ENCODE measurements at regions not wholly inside any gene's neighbourhood (a gene's known extent, or its start where the extent isn't known, plus 50 kb on each side); places are given as distances from the start of the nearest gene placed in this dataset.

DNA sequence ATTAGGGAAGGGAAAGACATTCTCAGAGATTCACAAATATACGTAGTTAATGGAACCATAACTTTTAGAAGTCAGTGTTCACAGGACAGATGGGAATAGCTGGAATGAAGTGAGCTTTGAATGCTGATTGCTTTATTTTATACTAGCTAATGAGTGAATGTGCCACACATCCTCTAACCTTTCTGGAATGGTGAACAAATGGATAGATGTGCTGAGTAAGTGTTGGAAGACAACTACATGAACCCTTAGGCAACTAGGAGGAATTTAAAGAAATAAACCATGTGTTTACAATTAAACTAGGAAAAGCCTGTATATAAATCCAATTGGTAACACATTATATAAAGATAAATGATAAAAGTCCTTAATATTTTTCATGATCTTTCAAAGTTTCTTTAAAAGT lies 91.6 kb upstream of the LIMCH1 start:
- no peak for DNase-seq (ENCODE audit: low read depth, low spot score)
- Histone ChIP-seq H3K4me2 (ENCODE audit: insufficient read depth, low read length) (no peak overlapping the region), H2AFZ (ENCODE audit: low read depth, low read length) (no peak overlapping the region), H3K79me2 (ENCODE audit: control insufficient read depth, insufficient read depth, low read length) (no peaks in the 10 kb centered on the region), H3K4me3 (replicated peaks in 1 of 3; ENCODE audit: insufficient read depth in 1 of 3, low read depth in 1 of 3, low read length in 3 of 3) (no peak overlapping the region), H3K36me3 (ENCODE audit: control insufficient read depth in 2 of 2, extremely low read depth in 1 of 2, insufficient read depth in 2 of 2, low read length in 2 of 2) (no peaks in the 10 kb centered on the region), H3K27ac (ENCODE audit: insufficient read depth, low read depth, low read length) (no peak overlapping the region), H4K20me1 (replicated peaks; ENCODE audit: control insufficient read depth, extremely low read depth, insufficient read depth, low read length) (no peaks in the 10 kb centered on the region), H3K4me1 (ENCODE audit: control insufficient read depth, extremely low read depth, insufficient read depth, low read length) (peaks cover 8% of the 10 kb centered on the region), H3K9me1 (replicated peaks; ENCODE audit: control insufficient read depth, extremely low read depth, insufficient read depth, low read length) (no peaks in the 10 kb centered on the region), H3K9ac (replicated peaks; ENCODE audit: extremely low read depth, insufficient read depth, low read length) (no peak overlapping the region), H3K27me3 (ENCODE audit: control insufficient read depth in 2 of 2, insufficient read depth in 2 of 2, low read length in 2 of 2) (peaks cover 10 to 26% of the 10 kb centered on the region in 2 experiments), H3K9me3 (replicated peaks; ENCODE audit: control insufficient read depth, insufficient read depth, low read length) (no peaks in the 10 kb centered on the region)
- dilution Hi-C loops (cut with MboI; ENCODE audit: extremely low pct_ligation_motif_present, low sequenced_read_pairs): no loop called here
- no TSS peak for BruUV-seq (replicated peaks)
- intact Hi-C loops (cut with micrococcal nuclease): no loop called here
- ChIA-PET POLR2A (no interaction called here), CTCF (no interaction called here)
- peak; percentile 8 for FAIRE-seq
- TF ChIP-seq GATA2 (IDR thresholded peaks at IDR 0.05; ENCODE audit: insufficient read depth, insufficient read length, low read depth, low read length): no peak
- TF ChIP-seq JUN (IDR thresholded peaks at IDR 0.05; ENCODE audit: borderline replicate concordance, insufficient read depth, insufficient read length, low read depth): no peak

DNA sequence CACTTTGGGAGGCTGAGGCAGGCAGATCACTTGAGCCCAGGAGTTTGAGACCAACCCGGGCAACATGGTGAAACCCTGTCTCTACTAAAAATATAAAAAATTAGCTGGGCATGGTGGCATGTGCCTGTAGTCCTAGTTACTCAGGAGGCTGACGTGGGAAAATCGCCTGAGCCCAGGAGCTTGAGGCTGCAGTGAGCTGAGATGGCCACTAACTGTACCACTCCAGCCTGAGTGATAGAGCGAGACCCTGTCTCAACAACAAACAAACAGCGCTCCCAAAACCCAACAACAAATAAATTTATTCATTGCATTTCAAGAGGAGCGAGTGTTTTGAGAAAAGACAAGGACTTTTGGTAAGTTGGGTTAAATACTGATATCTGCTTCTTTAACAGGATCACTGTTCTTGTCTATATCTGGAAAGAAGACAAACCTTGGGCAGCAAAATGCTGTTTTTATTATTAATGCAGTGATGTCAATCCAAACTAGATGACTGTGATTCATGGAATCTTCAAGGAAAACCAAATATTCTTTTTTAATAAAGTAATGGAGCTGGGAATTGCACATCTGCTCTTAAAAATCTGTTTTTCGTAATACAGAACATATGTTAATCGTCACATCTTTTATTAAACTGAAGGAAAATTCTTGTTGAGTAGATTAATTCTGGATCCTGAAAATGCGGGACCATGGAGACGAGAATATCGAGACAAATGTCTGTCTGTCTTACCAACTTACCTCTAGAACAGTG lies 90.8 kb upstream of the LIMCH1 start:
- no peak overlapping the region for H3K27ac ChIP-seq (ENCODE audit: insufficient read depth, low read depth, low read length)
- POLR2A ChIA-PET: no interaction called here
- no peaks in the 10 kb centered on the region for H3K9me1 ChIP-seq (replicated peaks; ENCODE audit: control insufficient read depth, extremely low read depth, insufficient read depth, low read length)
- H3K79me2 ChIP-seq (ENCODE audit: control insufficient read depth, insufficient read depth, low read length): no peaks in the 10 kb centered on the region
- H2AFZ ChIP-seq (ENCODE audit: low read depth, low read length): no peak overlapping the region
- no peak overlapping the region for H3K4me3 ChIP-seq (replicated peaks in 1 of 3; ENCODE audit: insufficient read depth in 1 of 3, low read depth in 1 of 3, low read length in 3 of 3)
- H3K4me1 ChIP-seq (ENCODE audit: control insufficient read depth, extremely low read depth, insufficient read depth, low read length): peaks cover 8% of the 10 kb centered on the region
- intact Hi-C loops (cut with micrococcal nuclease) (no loop called here), dilution Hi-C loops (cut with MboI; ENCODE audit: extremely low pct_ligation_motif_present, low sequenced_read_pairs) (no loop called here)
- DNase-seq (ENCODE audit: low read depth, low spot score) (no peak), FAIRE-seq (no peak)
- no peaks in the 10 kb centered on the region for H3K9me3 ChIP-seq (replicated peaks; ENCODE audit: control insufficient read depth, insufficient read depth, low read length)
- no peaks in the 10 kb centered on the region for H3K36me3 ChIP-seq (ENCODE audit: control insufficient read depth in 2 of 2, extremely low read depth in 1 of 2, insufficient read depth in 2 of 2, low read length in 2 of 2)
- H3K9ac ChIP-seq (replicated peaks; ENCODE audit: extremely low read depth, insufficient read depth, low read length): no peak overlapping the region
- CTCF ChIA-PET: interaction anchor here (0.8 kb wide), 1 partner anchor 196 kb away, joined by 4 read pairs; no protein-coding TSS in a partner anchor
- H3K27me3 ChIP-seq (ENCODE audit: control insufficient read depth in 2 of 2, insufficient read depth in 2 of 2, low read length in 2 of 2): peaks cover 14 to 25% of the 10 kb centered on the region in 2 experiments
- no peaks in the 10 kb centered on the region for H4K20me1 ChIP-seq (replicated peaks; ENCODE audit: control insufficient read depth, extremely low read depth, insufficient read depth, low read length)
- no peak overlapping the region for H3K4me2 ChIP-seq (ENCODE audit: insufficient read depth, low read length)
- no TSS peak for BruUV-seq (replicated peaks)
- TF ChIP-seq EZH2 (IDR thresholded peaks at IDR 0.05; ENCODE audit: borderline replicate concordance, low read depth, low read length, severe bottlenecking): no peak
- TF ChIP-seq POLR2AphosphoS5 (IDR thresholded peaks at IDR 0.05; ENCODE audit: insufficient read depth, low read depth, low read length): no peak
- TF ChIP-seq JUN (IDR thresholded peaks at IDR 0.05; ENCODE audit: borderline replicate concordance, insufficient read depth, insufficient read length, low read depth): no peak
- TF ChIP-seq MAX (IDR thresholded peaks at IDR 0.05; ENCODE audit: insufficient read depth, insufficient read length): no peak
- TF ChIP-seq GATA2 (IDR thresholded peaks at IDR 0.05; ENCODE audit: insufficient read depth, insufficient read length, low read depth, low read length): no peak
- TF ChIP-seq MYC (IDR thresholded peaks at IDR 0.05; ENCODE audit: low read depth, low read length): no peak
- no peak for TF ChIP-seq POLR2A (IDR thresholded peaks at IDR 0.05; ENCODE audit: low read depth, low read length)
- TF ChIP-seq FOS (IDR thresholded peaks at IDR 0.05; ENCODE audit: borderline replicate concordance, insufficient read depth, low read length): no peak
- TF ChIP-seq, protein P1, sequence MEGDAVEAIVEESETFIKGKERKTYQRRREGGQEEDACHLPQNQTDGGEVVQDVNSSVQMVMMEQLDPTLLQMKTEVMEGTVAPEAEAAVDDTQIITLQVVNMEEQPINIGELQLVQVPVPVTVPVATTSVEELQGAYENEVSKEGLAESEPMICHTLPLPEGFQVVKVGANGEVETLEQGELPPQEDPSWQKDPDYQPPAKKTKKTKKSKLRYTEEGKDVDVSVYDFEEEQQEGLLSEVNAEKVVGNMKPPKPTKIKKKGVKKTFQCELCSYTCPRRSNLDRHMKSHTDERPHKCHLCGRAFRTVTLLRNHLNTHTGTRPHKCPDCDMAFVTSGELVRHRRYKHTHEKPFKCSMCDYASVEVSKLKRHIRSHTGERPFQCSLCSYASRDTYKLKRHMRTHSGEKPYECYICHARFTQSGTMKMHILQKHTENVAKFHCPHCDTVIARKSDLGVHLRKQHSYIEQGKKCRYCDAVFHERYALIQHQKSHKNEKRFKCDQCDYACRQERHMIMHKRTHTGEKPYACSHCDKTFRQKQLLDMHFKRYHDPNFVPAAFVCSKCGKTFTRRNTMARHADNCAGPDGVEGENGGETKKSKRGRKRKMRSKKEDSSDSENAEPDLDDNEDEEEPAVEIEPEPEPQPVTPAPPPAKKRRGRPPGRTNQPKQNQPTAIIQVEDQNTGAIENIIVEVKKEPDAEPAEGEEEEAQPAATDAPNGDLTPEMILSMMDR (IDR thresholded peaks at IDR 0.05; ENCODE audit: extremely low read depth in 1 of 2, insufficient read depth in 1 of 2, low read depth in 1 of 2, low read length in 2 of 2): no peak

Measured in endothelial cell of umbilical vein (primary cell).